GM21529 (cell line): ENCODE measurements at regions not wholly inside any gene's neighbourhood (a gene's known extent, or its start where the extent isn't known, plus 50 kb on each side); places are given as distances from the start of the nearest gene placed in this dataset.
"Not testable (repeated sequence)": the region's sequence is repeated elsewhere in the genome, so short reads cannot be mapped to it uniquely, and the experiment has no call there.

Experiments
- ATAC-seq: cut with Tn5 transposase; IDR thresholded peaks from one replicate; pipeline ENCODE4 v1.9.1; 2021; ENCODE audit not compliant: unreplicated experiment

- ATAC-seq = no peak
Measured at GRCh38 chr3:43236008-43236407, 50.3 kb upstream of the SNRK start.

- no peak for ATAC-seq
Measured at GRCh38 chr3:43233062-43233461, 53.3 kb upstream of the SNRK start.

GRCh38 chr3:43231276-43232000 lies 54.9 kb upstream of the SNRK start:
- no peak for ATAC-seq

GRCh38 chr3:43229865-43230264 lies 56.5 kb upstream of the SNRK start:
- not testable (repeated sequence) for ATAC-seq

GRCh38 chr3:43227685-43228084 lies 58.7 kb upstream of the SNRK start:
- ATAC-seq = not testable (repeated sequence)

- ATAC-seq = no peak
Measured at GRCh38 chr3:43224405-43225073, 61.8 kb upstream of the SNRK start.

GRCh38 chr3:43223670-43224364 lies 62.5 kb upstream of the SNRK start:
- no peak for ATAC-seq

GRCh38 chr3:43222590-43222989 lies 63.8 kb upstream of the SNRK start:
- no peak for ATAC-seq

- no peak for ATAC-seq
Measured at GRCh38 chr3:43221076-43221475, 65.3 kb upstream of the SNRK start.

- ATAC-seq = no peak
Measured at GRCh38 chr3:43219616-43220015, 66.7 kb upstream of the SNRK start.

- ATAC-seq = no peak
Measured at GRCh38 chr3:43218921-43219320, 67.4 kb upstream of the SNRK start.

GRCh38 chr3:43218156-43218555 lies 68.2 kb upstream of the SNRK start:
- ATAC-seq = no peak

- ATAC-seq = no peak
Measured at GRCh38 chr3:43217633-43218032, 68.7 kb upstream of the SNRK start.

GRCh38 chr3:43217206-43217605 lies 69.1 kb upstream of the SNRK start:
- no peak for ATAC-seq

GRCh38 chr3:43215663-43216275 lies 70.6 kb upstream of the SNRK start:
- no peak for ATAC-seq

- no peak for ATAC-seq
Measured at GRCh38 chr3:43215138-43215537, 71.2 kb upstream of the SNRK start.

- ATAC-seq = no peak
Measured at GRCh38 chr3:43214616-43215015, 71.7 kb upstream of the SNRK start.

GRCh38 chr3:43213631-43214030 lies 72.7 kb upstream of the SNRK start:
- no peak for ATAC-seq

- no peak for ATAC-seq
Measured at GRCh38 chr3:43212914-43213611, 73.3 kb upstream of the SNRK start.

GRCh38 chr3:43211681-43212080 lies 74.7 kb upstream of the SNRK start:
- ATAC-seq = no peak
